Breast epithelium (tissue), 4 donors: ENCODE measurements at regions not wholly inside any gene's neighbourhood (a gene's known extent, or its start where the extent isn't known, plus 50 kb on each side); places are given as distances from the start of the nearest gene placed in this dataset.

ENCODE experiments used
- DNase-seq, 2 donors: peaks; one replicate each; pipeline ENCODE4 v3.0.0-alpha.2; 2019; ENCODE audit warnings: low spot score in 2 of 2
- H3K27ac ChIP-seq, 2 donors: fragments of 200-600 bp; sonication (generic) in 1 of 2; one replicate each; pipeline ENCODE4 v1.5.1; 2016 to 2019; ENCODE audit warnings: mild to moderate bottlenecking in 1 of 2
- H3K27me3 ChIP-seq, 2 donors: fragments of 200-600 bp; sonication (generic) in 1 of 2; one replicate each; pipeline versions ENCODE4 v1.5.1 to v1.6.0; 2017 to 2019; ENCODE audit warnings: control low read depth in 1 of 2, mild to moderate bottlenecking in 1 of 2
- H3K36me3 ChIP-seq: fragments of 200-600 bp; one replicate; pipeline ENCODE4 v1.5.1; 2019
- H3K4me1 ChIP-seq, 2 donors: fragments of 200-600 bp; sonication (generic); one replicate each; pipeline ENCODE4 v1.5.1; 2016 to 2019; ENCODE audit warnings: control low read depth in 1 of 2
- H3K4me3 ChIP-seq, 3 donors: fragments of 200-600 bp; sonication (generic); 1 replicate in 2 of 3; 2 replicates in 1 of 3; pipeline ENCODE4 v1.5.1; 2016 to 2019; ENCODE audit warnings: mild to moderate bottlenecking in 3 of 3, moderate library complexity in 2 of 3
- H3K9me3 ChIP-seq, 2 donors: fragments of 200-600 bp; sonication (generic) in 1 of 2; one replicate each; pipeline ENCODE4 v1.5.1; 2016 to 2019; ENCODE audit warnings: control low read depth in 1 of 2
- POLR2A ChIP-seq: fragments of 450-650 bp; IDR thresholded peaks from one replicate; pipeline ENCODE4 v1.6.1; 2016; ENCODE audit warnings: antibody characterized with exemption, mild to moderate bottlenecking, moderate library complexity
- POLR2AphosphoS5 ChIP-seq, 3 donors: sonication (generic); formaldehyde crosslinking; IDR thresholded peaks; one replicate each; pipeline ENCODE4 v1.6.1; 2017; ENCODE audit warnings: antibody characterized with exemption in 3 of 3
- intact Hi-C: fragments of 100-400 bp; cut with DNase I; formaldehyde crosslinking; loops from one replicate; pipeline ENCODE4 v1.15.1; 2023; ENCODE audit warnings: low total_unique reads
- TF ChIP-seq, protein P1 (sequence below), 3 donors: fragments of 450-650 bp; IDR thresholded peaks; one replicate each; pipeline ENCODE4 v1.5.1; 2016 to 2017; ENCODE audit warnings: antibody characterized with exemption in 3 of 3, mild to moderate bottlenecking in 3 of 3, moderate library complexity in 3 of 3

DNA sequence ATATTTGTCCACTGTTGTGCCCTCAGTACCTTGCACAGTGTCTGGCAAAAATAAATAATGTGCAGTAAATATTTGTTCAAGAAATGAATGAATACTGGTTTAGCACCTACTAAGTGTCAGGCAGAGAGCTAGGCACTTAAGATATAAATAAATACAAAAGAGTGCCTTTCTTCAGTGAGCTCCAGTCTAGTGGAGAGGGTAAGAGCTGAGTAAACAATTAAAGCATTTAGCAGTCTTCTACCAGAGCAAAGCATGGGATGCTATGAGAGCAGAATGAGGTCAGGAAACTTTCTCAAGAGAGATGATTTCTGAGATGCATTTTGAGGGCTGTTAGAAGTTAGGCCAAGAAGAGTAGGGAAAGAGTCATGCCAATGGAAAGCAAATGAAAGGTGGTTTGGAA lies 314.7 kb downstream of the DSC3 start:
- Histone ChIP-seq H3K9me3 (peaks cover 0 to 13% of the 10 kb centered on the region in 2 donors), H3K36me3 (no peaks in the 10 kb centered on the region), H3K27ac (no peak overlapping the region), H3K27me3 (no peaks in the 10 kb centered on the region), H3K4me1 (no peaks in the 10 kb centered on the region), H3K4me3 (no peak overlapping the region)
- TF ChIP-seq POLR2AphosphoS5 (IDR thresholded peaks at IDR 0.05) (no peak), POLR2A (no peak)
- TF ChIP-seq, protein P1, sequence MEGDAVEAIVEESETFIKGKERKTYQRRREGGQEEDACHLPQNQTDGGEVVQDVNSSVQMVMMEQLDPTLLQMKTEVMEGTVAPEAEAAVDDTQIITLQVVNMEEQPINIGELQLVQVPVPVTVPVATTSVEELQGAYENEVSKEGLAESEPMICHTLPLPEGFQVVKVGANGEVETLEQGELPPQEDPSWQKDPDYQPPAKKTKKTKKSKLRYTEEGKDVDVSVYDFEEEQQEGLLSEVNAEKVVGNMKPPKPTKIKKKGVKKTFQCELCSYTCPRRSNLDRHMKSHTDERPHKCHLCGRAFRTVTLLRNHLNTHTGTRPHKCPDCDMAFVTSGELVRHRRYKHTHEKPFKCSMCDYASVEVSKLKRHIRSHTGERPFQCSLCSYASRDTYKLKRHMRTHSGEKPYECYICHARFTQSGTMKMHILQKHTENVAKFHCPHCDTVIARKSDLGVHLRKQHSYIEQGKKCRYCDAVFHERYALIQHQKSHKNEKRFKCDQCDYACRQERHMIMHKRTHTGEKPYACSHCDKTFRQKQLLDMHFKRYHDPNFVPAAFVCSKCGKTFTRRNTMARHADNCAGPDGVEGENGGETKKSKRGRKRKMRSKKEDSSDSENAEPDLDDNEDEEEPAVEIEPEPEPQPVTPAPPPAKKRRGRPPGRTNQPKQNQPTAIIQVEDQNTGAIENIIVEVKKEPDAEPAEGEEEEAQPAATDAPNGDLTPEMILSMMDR (IDR thresholded peaks at IDR 0.05): no peak
- DNase-seq: no peak
- intact Hi-C loops: no loop called here

DNA sequence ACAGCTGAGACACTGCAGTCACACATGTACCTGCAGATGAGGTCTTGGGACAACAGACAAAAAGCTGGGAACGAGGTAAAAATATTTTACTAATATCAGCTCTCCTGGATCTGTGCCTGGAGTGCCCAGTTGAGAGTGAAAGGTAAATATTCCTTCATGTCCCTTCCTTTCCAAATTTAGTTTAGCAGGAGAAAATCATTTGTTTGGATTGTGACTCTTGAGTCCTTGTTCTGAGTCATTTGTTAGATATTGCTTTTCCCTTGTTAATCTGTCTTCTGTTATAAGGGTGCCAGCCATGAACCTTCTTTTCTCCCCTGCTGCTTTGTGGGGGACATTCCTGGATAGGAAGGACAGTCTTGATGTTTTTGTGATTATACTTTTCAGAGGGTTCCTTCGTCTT lies 329.2 kb downstream of the DSC3 start:
- H3K4me3 ChIP-seq: no peak overlapping the region
- H3K9me3 ChIP-seq: no peaks in the 10 kb centered on the region
- H3K36me3 ChIP-seq: no peaks in the 10 kb centered on the region
- no peaks in the 10 kb centered on the region for H3K27me3 ChIP-seq
- intact Hi-C loops: no loop called here
- DNase-seq: no peak
- H3K4me1 ChIP-seq: no peaks in the 10 kb centered on the region
- TF ChIP-seq POLR2AphosphoS5 (IDR thresholded peaks at IDR 0.05): no peak
- TF ChIP-seq, protein P1 (IDR thresholded peaks at IDR 0.05): no peak
- TF ChIP-seq POLR2A: no peak
- H3K27ac ChIP-seq: no peak overlapping the region

DNA sequence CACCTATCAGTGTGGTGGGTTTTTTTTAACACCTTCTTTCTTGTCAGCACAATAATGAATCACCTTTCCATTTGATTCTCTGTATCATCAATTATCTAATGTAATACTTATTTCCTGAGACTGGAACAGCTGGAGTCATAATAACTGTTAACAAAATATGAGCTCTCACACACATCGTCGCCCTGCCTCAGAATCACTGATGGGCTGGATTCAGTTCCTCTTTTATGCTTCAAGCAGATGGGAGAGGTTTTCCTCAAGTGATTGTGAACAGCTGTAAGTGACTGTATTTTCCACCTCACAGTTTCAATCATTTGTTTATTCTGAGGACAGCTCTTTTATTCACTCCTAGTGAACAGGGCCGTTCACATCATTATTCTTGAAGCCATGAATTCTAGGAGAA lies 330.2 kb downstream of the DSC3 start:
- Histone ChIP-seq H3K27ac (no peak overlapping the region), H3K9me3 (no peaks in the 10 kb centered on the region), H3K4me3 (no peak overlapping the region), H3K36me3 (no peaks in the 10 kb centered on the region), H3K4me1 (no peaks in the 10 kb centered on the region), H3K27me3 (no peaks in the 10 kb centered on the region)
- DNase-seq: no peak
- intact Hi-C loops: no loop called here
- TF ChIP-seq POLR2AphosphoS5 (IDR thresholded peaks at IDR 0.05) (no peak), POLR2A (no peak)
- TF ChIP-seq, protein P1 (IDR thresholded peaks at IDR 0.05): no peak

DNA sequence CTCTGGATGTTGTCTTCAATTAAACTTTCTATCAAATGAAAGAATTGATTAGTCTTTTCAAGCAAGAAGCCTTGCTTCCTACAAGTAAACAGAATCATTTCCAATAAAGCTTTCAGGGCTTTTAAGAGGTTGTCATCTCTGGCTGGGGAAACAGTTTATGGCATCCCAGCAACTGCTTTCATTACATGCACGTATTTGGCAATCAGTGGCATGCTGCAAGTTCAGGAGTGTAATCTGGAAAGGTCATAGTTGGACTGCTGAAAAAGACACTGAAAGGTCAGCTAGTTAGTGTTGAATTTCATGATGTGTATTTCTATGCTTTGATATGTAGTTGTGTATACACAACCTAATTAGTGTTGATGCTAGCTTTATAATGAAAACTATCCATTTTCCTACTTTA lies 332.9 kb downstream of the DSC3 start:
- Histone ChIP-seq H3K27ac (no peak overlapping the region), H3K4me1 (no peaks in the 10 kb centered on the region), H3K36me3 (no peaks in the 10 kb centered on the region), H3K4me3 (no peak overlapping the region), H3K27me3 (no peaks in the 10 kb centered on the region), H3K9me3 (no peaks in the 10 kb centered on the region)
- intact Hi-C loops: no loop called here
- TF ChIP-seq, protein P1 (IDR thresholded peaks at IDR 0.05): no peak
- no peak for TF ChIP-seq POLR2A
- TF ChIP-seq POLR2AphosphoS5 (IDR thresholded peaks at IDR 0.05): no peak
- no peak for DNase-seq

DNA sequence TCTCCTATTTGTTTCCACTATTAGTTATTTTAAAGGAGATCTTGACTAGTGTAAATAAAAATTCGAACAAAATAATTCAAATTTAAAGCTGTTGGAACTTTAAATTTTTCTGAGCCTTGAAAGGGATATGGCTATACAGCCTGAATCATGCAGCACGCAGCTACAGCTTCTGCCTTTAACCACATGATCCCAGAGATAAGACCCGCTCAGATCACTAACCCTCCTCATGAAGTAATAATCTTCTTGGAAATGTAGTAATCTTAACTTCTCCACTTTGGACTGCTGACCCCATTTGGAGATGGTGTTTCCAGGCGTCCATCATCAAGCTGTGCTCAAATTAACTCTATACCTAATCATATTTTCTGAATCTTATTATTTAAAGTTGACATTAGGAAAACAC lies 336.6 kb downstream of the DSC3 start:
- Histone ChIP-seq H3K4me3 (no peak overlapping the region), H3K36me3 (no peaks in the 10 kb centered on the region), H3K27me3 (no peaks in the 10 kb centered on the region), H3K27ac (no peak overlapping the region), H3K4me1 (no peaks in the 10 kb centered on the region), H3K9me3 (no peaks in the 10 kb centered on the region)
- TF ChIP-seq, protein P1 (IDR thresholded peaks at IDR 0.05): no peak
- TF ChIP-seq POLR2A (no peak), POLR2AphosphoS5 (IDR thresholded peaks at IDR 0.05) (no peak)
- no peak for DNase-seq
- intact Hi-C loops: no loop called here
